Heart left ventricle (tissue), 13 donors: ENCODE measurements at regions not wholly inside any gene's neighbourhood (a gene's known extent, or its start where the extent isn't known, plus 50 kb on each side); places are given as distances from the start of the nearest gene placed in this dataset.

Source experiments
- POLR2A ChIP-seq, 2 donors: fragments of 450-650 bp; IDR thresholded peaks; one replicate each; pipeline ENCODE4 v1.6.1; 2017; ENCODE audit warnings: antibody characterized with exemption in 2 of 2, mild to moderate bottlenecking in 2 of 2, moderate library complexity in 2 of 2
- TF ChIP-seq, protein P1 (sequence below), 12 donors: fragments of 200-600 bp; sonication (generic) in 4 of 12; IDR thresholded peaks; one replicate each; pipeline versions ENCODE4 v1.5.0 to v1.8.0; 2018 to 2022; ENCODE audit warnings: antibody characterized with exemption in 12 of 12, mild to moderate bottlenecking in 5 of 12
- donor health status: ischemic (EF 13 %, LVEDD 7.1; RV severe dilation, severe dysfunction).
- donor health status: DM: no; HTN: yes; CAD: no.
- donor health status: DM: no; HTN: no; CAD: no.
- donor health status: ischemic (EF 25% LVEDD 6.9; RV normal size, moderate dysfunction).
- donor health status: ischemic (EF 25% LVEDD 5.7; RV mildly dilated, moderate dysfunction).
- donor health status: ischemic (EF 35%, LVEDD 5.7; RV mildly dilated, moderate dysfunction).
- donor health status: nonischemic (EF 11% LVEDD 7.7; RV severe dilation, severe dysfunction).
- donor health status: DM: yes; HTN: yes; CAD: no.
- donor health status: PGD.
- donor health status: ischemic (EF 29% LVEDD 5.4; RV normal size, mild dysfunction).
- donor health status: nonischemic (EF 23%, LVEDD 6.1; RV moderate dilation, normal function).

- TF ChIP-seq, protein P1, sequence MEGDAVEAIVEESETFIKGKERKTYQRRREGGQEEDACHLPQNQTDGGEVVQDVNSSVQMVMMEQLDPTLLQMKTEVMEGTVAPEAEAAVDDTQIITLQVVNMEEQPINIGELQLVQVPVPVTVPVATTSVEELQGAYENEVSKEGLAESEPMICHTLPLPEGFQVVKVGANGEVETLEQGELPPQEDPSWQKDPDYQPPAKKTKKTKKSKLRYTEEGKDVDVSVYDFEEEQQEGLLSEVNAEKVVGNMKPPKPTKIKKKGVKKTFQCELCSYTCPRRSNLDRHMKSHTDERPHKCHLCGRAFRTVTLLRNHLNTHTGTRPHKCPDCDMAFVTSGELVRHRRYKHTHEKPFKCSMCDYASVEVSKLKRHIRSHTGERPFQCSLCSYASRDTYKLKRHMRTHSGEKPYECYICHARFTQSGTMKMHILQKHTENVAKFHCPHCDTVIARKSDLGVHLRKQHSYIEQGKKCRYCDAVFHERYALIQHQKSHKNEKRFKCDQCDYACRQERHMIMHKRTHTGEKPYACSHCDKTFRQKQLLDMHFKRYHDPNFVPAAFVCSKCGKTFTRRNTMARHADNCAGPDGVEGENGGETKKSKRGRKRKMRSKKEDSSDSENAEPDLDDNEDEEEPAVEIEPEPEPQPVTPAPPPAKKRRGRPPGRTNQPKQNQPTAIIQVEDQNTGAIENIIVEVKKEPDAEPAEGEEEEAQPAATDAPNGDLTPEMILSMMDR (IDR thresholded peaks at IDR 0.05), result no peak
- TF ChIP-seq POLR2A (IDR thresholded peaks at IDR 0.05), result no peak
These were observed 63.3 kb upstream of the GAB1 start for GRCh38 chr4:143273160-143273917.
